ENCODE measurements at regions not wholly inside any gene's neighbourhood (a gene's known extent, or its start where the extent isn't known, plus 50 kb on each side); places are given as distances from the start of the nearest gene placed in this dataset.
"Not testable (repeated sequence)": the region's sequence is repeated elsewhere in the genome, so short reads cannot be mapped to it uniquely, and the experiment has no call there.

DNA sequence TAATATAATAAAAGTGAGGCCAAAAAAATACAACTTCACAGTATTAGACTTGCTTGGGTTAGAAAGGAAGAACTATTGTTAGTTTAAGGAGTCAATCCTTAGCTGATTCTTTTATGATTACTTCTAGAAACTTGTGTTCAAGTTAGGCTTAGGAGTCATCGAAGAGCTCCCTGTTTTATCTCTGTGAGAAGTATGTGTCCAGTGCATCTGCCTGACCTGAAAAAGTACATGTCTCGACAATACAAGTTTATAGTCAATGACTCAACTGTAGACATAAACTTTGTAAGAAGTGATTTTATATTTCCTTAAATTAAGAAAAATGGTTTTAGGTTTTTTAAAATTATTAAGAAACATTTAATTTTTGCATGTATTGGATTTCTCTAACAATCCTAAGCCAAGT is 571.2 kb downstream of the ZEB2 start:
- DNase-seq, result no peak

DNA sequence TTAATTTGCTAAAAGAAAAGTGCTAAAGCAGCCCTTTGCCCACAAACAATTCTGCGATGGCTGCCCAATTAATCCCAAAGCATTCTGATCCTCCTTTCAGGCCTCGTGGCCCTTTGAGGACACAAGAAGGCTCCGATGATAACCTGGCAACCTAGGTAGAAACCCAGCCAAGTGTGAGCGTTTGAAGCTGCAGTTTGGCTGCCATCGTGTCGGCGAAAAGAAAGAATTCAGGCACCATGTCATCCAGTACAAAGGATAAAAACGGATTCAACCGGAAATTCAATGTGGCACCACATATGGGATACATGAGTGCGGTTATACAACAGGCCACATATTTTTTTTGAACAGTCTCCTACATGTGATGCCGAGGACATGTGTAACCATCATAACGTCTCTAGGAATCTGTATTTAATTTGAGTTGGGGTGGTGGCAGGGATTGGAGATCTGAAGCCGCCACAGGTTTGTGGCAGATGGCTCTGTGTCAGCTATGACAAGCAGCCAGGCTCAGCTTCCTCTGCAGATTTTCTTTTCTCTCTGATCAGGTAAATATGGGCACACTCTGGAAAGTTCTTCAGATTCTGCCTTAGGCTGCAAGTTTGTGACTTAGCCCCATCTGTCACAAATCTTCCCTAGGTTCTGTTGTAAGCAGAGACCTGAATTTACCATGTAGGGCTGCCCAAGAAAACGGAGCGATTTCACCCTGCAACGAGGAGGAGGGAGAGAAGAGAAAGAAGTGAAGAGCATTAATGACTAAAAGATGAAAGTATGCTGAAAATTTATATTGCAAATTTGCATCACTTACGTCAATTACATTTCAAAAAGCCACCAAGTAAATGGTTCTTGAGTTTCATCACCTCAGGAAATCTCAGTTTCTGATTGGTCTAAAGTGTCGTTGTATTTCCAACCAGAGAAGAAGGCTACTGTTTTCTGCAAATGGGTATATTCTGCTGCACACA is 573.2 kb downstream of the ZEB2 start:
- DNase-seq, result no peak

DNA sequence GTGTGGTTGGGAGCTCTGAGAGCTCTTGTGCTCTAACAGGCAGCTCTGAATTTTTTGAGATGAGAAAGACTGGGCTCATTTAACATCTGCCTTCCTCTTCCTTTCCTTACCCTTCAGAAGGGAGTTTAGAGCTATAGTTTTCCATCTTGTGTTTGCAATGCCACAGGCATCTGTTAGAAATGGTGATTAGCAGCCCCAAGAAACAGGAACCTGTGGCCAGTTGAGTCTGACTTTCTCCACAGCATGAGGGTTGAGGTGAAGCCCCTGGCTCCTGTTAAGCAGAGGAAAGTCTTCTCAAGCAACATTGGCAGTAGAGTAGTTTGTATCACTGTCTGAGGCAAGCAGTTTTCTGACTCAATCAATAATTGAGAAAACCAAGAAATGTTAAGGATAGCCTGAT is 577.4 kb downstream of the ZEB2 start:
- DNase-seq, result no peak

DNA sequence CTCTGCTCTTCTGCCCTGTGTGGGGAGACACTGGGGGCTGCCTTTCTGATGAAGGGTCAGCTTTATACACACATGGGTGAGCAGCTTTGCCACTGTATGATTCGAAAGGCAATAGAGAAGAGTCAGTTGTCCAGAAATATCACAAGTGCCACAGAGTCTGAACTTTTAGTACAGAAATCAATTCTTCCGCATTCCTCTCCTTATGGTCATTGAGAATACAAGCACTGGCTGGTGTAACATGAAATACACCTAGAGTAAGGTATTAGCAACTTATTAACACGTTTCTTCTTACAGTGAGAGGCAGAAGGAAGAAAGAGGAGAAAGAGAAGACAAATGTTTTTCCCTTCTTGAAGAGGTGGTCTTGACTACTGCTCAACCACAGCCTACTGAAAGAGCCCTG is 579.2 kb downstream of the ZEB2 start:
- peak; percentile 10 for DNase-seq

DNA sequence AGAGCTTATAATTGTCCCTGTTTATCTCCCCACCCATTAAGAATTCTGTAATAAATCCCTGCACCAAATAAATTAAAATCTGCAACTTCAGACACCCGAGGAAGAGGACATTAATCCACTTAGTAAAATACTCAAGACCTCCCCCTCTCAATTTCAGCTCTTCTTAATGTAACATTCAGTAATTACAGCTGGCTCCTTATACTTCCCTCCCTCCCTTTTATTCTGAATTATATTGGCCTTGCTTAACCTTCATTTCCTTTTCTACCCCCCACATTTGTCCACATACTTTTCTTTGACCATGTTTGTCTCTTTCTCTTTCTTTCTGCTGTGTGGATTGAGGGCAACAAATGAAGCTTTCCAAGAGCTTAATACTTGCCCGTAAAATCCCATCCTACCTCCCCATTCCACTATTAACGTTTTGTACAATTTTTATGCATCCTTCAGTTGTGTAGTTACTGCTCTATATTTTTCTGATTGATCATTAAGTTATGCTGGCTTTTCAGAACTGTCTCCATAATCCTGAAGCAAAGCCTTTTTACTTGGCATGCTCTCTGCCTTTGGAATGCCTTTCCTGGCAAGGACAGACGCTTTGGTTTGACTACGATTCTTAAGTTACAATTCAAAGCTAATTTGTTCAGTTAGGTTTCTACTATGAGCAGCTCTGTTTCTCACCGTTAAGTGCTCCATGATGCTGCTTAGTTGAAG is 580.1 kb downstream of the ZEB2 start:
- peak; percentile 32 for DNase-seq

DNA sequence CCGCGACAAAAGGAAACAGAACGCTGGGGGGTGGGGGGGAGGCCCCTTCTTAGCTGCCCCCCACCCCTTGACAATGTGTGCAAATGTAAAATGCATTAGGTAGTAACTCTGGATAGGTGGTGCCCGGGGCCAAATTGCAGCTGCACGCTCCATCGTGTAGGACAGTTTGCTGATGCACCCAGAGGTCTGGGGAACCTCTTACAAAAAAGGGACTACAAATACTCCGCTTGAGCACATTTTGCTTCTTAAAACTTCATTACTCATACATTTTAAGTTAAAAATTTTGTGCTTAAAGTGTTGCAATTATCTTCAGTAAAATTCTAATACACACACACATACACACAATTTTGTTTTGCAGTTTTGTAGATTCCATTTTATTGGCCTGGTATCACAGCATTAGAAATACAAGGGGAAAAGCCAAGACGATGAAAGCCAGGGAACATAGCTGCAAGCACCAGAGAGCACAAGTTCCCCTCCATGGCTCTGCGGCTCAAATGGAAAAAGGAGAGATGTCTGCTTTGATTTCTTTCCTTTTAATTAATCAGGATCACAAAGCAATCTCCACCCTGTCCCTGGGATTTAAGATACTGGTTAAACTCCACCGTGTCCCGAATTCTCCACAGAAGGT is 582.1 kb downstream of the ZEB2 start:
- peak; percentile 37 for DNase-seq

DNA sequence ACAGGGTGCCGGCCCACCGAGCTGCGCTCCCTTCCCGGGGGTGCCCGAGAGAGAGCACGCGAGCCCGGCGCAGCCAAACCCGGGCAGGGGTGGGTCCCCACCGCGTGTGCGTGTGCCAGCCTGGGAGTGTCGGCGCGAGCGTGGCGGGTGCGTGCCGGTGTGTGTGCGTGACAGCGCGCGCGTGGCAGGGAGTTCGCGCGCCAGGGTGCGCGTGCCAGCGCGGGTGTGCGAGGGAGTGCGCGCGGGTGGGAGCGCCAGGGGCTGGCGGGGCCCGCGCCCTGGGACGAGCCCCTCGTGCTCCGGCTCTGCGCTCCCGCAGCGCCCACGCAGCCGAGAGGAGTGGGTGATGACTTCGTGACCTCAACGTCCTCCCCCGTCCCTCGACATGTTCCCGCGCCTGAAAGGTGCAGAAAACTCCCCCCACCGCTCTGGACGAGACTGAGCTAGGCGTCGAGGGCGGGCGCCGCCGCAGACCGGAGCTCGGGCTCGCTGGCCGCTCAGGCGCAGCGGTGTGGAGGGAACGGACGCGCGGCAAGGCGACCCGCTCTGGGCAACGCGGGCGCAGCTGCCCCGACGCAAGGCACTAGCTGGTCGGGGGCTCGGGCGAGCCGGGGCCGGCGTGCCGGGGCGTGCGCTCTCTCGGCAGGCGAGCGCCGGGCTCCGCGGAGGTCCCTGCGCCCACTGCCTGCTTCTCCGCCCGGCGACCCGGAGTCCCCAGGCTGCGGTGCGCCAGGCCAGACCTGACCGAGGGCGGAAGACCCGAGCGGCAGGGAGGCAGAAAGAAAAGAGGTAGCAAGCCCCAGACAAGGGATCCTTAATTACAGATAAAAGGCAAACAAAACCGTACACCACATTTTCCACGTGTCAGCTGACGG is 582.8 kb downstream of the ZEB2 start:
- DNase-seq, result peak; percentile 89

DNA sequence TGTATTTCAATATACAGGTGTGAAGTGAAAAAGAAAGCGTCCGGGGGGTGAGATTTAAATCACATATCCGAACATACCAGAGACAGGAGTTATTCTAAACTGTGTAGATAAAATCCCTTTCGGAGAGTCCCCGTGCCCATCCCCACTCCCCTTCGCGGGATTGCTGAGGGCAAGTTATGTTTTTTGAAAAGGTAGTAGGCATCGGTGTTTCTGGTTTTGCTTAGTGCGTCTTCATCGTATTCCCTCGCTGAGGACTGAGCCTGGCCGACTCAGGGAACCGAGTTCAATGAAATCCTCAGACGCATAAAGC is 583.4 kb downstream of the ZEB2 start:
- DNase-seq, result no peak

DNA sequence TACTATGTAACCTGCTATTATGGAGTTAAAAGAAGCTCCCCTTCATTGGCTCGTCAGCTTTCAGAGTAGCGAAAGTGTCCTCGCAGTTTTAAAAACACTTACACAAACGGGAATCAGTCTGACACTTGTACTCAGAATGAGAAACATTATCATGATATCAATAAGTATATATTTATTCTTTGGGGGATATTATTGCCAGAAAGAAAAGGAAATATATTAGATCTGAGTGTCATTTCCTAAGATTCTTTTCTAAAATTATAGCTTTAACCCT is 584.5 kb downstream of the ZEB2 start:
- DNase-seq, result peak; percentile 21

DNA sequence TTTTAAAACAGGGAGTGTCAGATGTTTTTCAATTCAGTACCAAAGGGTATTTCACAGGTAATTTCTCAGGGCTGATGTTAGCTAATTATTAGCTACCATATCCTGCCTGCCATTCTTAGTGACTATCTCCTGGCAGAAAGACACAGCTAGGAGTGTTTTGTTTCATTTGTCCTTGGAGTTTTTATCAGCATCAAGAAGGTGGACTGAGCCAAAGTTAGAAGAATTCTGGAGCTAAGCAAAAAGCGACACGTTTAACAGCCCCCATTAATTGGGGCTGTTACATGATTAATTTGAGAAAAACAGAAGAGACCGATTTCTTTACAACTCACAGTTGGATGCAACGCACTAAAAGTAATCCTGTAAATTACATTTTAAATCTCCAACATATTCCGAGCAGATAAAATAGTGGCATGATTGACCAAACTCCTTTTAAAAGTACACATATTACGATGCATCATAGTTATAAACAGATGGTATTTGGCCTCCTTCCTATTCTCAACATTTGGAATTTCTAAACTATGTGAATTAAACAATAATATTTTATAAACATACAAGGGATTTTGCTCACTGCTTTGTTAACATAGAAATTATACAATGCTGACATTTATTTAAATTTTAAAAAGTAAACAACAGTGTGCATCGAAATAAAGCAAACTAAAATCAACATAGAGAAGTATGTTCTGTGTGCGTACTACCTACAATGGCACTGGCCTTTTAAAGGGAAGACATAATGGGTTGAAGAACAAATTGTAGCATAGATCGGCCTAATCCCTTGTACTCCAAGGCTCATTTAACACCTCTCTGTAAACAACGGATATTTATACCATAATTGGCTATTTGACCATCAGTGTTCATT is 585.1 kb downstream of the ZEB2 start:
- DNase-seq, result peak; percentile 25

DNA sequence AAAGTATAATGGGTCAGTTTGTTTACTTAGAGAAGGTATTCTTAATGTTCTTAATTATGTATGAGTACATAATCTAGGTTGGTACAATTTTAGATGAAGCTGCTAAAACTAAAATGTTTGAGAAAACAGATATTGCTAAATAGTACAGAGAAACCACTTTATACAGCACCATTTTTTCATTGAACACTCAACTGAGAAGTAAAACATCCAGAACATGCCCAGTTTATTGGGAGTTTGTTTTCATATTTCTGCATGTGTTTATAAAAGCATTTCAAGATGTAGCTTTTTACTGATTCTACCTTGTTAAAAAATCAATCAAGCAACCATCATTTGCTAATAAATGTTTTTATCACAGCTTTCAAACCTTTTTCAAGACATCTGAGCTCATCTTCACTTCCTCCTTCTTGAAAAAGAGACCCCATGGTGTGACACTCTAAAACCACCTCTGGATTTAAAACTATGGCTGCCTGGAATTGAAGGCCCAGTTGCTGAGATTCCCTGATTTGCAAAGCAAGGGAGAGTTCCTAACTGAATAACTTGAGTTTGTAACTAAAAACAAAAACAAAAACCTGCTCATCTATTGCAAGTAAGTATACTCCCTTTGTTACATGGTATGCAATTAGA is 585.9 kb downstream of the ZEB2 start:
- no peak for DNase-seq

DNA sequence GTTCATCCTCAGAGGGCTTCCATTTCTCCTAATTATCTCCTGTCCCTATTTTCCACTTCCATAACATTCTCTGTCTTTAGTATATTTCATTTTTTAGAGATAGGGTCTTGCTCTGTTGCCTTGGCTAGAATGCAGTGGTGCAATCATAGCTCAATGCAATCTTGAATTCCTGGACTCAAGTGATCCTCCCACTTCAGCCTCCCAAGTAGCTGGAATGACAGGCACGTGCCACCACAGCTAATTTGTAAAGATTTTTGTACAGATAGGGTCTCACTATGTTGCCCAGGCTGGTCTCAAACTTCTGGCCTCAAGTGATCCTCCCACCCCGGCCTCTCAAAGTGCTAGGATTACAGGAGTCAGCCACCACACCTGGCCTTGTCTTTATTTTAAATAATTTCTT is 589.0 kb downstream of the ZEB2 start:
- DNase-seq, result no peak

DNA sequence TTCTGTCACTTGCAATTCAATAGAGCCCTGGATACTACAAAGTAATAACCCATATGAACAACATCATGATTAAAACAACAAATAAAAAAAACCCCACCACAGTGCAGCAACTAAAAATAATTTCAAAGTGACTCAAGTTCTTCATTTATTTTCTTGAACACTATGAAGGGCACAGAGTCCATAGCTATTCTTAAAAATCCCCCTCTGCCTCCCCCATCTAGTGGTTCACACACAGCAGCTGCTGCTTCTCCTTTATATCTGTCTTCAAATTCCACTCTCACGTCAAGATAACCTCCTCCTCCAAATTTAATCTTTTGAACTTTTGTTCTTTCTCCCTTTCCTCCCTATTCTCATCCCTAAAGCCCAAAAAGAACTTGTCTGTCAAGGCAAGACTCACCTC is 591.3 kb downstream of the ZEB2 start:
- peak; percentile 28 for DNase-seq

DNA sequence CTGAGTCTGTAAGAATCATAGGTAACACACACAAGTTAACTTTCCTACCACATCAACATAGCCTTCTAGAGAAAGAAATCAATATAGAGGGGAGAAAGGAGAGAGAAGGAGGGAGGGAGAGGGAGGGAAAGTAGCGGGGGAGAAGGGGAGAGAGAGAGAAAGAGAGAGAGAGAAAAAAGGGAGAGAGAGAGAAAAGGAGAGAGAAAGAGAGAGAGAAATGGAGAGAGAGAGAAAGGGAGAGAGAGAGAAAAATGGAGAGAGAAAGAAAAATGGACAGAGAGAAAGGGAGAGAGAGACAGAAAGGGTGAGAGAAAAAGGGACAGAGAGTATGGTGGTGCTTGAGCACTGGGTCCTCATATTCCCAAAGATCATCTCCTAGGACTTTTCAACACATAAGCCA is 591.7 kb downstream of the ZEB2 start:
- no peak for DNase-seq

DNA sequence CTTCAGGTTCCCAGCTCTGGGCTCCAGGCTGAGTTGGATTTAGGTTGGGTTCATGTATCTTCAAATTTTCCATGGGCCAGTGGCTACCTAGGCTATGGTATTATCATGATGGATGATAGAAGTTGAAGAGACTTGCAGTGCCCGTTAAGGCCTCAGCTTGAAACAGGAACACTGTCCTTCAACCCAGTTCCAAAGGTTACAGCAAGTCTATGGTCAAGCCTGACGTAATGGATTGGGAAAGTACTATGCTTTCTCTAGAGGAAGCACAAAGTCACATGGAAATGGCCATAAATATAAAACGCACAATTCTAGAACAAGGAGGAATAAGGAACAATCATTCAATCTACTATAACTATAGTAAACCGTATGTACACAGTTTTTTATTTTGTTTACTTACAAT is 593.2 kb downstream of the ZEB2 start:
- no peak for DNase-seq

DNA sequence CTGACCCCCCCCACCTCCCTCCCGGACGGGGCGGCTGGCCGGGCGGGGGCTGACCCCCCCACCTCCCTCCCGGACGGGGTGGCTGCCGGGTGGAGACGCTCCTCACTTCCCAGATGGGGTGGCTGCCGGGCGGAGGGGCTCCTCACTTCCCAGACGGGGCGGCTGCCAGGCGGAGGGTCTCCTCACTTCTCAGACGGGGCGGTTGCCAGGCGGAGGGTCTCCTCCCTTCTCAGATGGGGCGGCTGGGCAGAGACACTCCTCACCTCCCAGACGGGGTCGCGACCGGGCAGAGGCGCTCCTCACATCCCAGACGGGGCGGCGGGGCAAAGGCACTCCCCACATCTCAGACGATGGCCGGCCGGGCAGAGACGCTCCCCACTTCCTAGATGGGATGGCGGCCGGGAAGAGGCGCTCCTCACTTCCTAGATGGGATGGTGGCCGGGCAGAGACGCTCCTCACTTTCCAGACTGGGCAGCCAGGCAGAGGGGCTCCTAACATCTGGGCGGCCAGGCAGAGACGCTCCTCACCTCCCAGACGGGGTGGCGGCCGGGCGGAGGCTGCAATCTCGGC is 597.6 kb downstream of the ZEB2 start:
- not testable (repeated sequence) for DNase-seq

DNA sequence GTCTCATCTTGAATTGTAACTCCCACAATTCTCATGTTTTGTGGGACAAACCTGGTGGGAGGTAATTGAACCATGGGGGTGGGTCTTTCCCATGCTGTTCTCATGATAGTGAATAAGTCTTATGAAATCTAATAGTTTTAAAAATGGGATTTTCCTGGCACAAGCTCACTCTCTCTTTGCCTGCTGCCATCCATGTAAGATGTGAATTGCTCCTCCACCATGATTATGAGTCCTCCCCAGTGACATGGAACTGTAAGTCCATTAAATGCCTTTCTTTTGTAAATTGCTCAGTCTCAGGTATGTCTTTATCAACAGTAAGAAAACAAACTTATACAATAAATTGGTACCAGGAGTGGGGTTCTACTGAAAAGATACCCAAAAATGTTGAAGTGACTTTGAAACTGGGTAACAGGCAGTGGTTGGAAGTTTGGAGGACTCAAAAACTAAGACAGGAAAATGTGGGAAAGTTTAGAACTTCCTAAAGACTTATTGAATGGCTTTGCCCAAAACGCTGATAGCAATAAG is 601.4 kb downstream of the ZEB2 start:
- DNase-seq, result no peak

DNA sequence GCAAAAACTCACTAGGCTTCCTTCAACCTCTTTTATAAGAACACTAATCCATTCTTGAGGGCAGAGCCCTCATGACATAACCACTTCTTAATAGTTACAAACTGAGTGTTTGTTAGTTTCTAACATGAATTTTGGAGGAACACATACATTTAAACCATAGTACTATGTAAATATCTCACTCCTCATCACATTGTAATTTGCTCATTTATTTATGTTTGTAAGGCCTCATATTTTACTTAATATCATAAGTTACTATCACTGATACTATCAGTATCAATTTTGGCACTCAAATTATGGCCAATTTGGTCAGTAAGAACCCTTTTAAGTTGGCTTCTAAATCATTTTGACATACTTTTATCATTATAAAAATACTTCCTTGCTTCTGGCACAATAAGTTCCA is 603.1 kb downstream of the ZEB2 start:
- DNase-seq, result no peak

DNA sequence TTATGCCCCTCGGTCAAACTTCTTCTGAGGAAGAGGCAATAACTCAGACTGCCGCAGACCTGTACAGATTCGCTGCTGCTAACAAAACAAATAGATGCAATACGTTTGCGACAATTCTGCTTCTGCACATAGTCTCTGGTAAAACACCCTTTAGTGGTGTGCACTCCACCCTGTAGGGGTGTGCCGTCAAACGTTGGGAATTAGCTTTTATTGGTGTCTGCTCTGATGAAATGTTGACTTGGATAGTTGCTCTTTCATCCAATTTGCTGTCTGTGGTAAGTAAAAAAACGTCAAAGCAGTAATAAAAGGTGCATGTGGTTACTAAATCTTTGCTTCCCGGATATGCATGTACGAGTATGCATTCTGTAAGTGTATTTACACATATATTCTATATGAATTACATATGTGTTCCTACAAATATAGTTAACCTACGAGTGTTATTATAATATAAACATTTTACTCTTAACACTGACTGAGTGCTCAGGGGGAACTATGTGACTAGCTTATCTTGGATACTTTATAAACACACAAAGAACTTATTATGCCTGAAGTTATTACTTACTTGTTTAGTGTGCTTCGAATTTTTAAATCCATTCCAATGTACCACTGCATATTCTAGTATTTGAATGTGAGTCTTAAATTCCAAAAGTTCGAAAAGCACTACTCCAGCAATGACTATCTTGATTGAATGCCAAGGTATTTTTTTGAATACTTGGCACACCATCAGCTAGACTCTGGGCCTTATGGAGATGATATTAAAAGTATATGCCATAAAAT is 610.2 kb downstream of the ZEB2 start:
- no peak for DNase-seq

DNA sequence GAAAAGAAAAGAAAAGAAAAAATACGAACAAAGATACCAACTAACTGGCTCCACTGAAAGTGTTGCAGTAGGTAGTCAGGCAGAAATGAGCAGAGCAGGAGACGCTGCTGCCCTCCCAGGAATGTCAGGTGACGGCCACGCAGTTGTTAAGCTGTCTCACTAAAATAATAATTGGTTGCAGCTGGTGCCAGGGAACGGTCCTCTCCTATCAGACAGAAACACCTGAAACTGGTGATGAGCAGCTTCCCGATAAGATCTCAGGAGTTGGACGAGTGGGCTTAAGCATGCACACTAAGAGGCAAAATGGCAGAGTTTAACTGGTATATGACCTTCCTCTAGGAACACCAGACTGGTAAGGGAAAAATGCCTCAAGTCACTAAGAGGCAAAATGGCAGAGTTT is 611.1 kb downstream of the ZEB2 start:
- no peak for DNase-seq
